ENCODE measurements at regions not wholly inside any gene's neighbourhood (a gene's known extent, or its start where the extent isn't known, plus 50 kb on each side); places are given as distances from the start of the nearest gene placed in this dataset.

GRCh38 chr1:103265551-103265950, 157.2 kb upstream of the COL11A1 start:
- Histone ChIP-seq H2BK5ac (ENCODE audit: low read depth, low read length, poor library complexity) (no peak overlapping the region), H3K4ac (ENCODE audit: low read depth, low read length) (no peak overlapping the region), H2AK5ac (ENCODE audit: low read length) (no peak overlapping the region), H3K27ac (ENCODE audit: low read depth, low read length) (no peak overlapping the region), H3K27me3 (ENCODE audit: insufficient read depth, low read length) (no peaks in the 10 kb centered on the region), H3K18ac (ENCODE audit: low read length) (no peak overlapping the region), H3K23ac (ENCODE audit: low read length) (no peak overlapping the region), H3K9ac (ENCODE audit: low read length) (no peak overlapping the region), H3K4me3 (ENCODE audit: low read depth, low read length) (no peak overlapping the region), H2BK12ac (ENCODE audit: low read length) (no peak overlapping the region), H3K4me2 (ENCODE audit: low read length) (no peak overlapping the region), H4K12ac (ENCODE audit: low read depth, low read length) (no peak overlapping the region), H3K4me1 (ENCODE audit: control insufficient read depth in 1 of 2, insufficient read depth in 2 of 2, low read length in 2 of 2) (no peaks in the 10 kb centered on the region), H3K79me2 (ENCODE audit: control insufficient read depth, insufficient read depth, low read length, poor library complexity) (no peaks in the 10 kb centered on the region), H3K36me3 (ENCODE audit: control insufficient read depth in 1 of 2, insufficient read depth in 2 of 2, low read length in 2 of 2) (no peaks in the 10 kb centered on the region), H4K8ac (ENCODE audit: low read depth, low read length) (no peak overlapping the region), H3K79me1 (ENCODE audit: low read length) (no peaks in the 10 kb centered on the region), H4K91ac (ENCODE audit: low read depth, low read length) (no peak overlapping the region), H2AFZ (ENCODE audit: insufficient read depth, low read length, poor library complexity) (no peak overlapping the region), H3K14ac (ENCODE audit: low read length) (no peak overlapping the region), H2BK120ac (ENCODE audit: insufficient read depth, low read length, poor library complexity) (no peak overlapping the region), H3K9me3 (ENCODE audit: insufficient read depth, low read depth, low read length) (no peaks in the 10 kb centered on the region)
- no peak for DNase-seq

GRCh38 chr1:103259982-103260381, 151.7 kb upstream of the COL11A1 start:
- H3K4me2 ChIP-seq (ENCODE audit: low read length): no peak overlapping the region
- no peak overlapping the region for H3K4me3 ChIP-seq (ENCODE audit: low read depth, low read length)
- WGBS (ENCODE audit: extremely low coverage, insufficient coverage, insufficient read length): no CpG with 5 or more reads among the region's 2 CpGs
- H3K9me3 ChIP-seq (ENCODE audit: insufficient read depth, low read depth, low read length): no peaks in the 10 kb centered on the region
- H4K91ac ChIP-seq (ENCODE audit: low read depth, low read length): no peak overlapping the region
- H3K14ac ChIP-seq (ENCODE audit: low read length): no peak overlapping the region
- H3K23ac ChIP-seq (ENCODE audit: low read length): no peak overlapping the region
- no peaks in the 10 kb centered on the region for H3K27me3 ChIP-seq (ENCODE audit: insufficient read depth, low read length)
- no peak overlapping the region for H3K4ac ChIP-seq (ENCODE audit: low read depth, low read length)
- H2BK120ac ChIP-seq (ENCODE audit: insufficient read depth, low read length, poor library complexity): no peak overlapping the region
- H3K27ac ChIP-seq (ENCODE audit: low read depth, low read length): no peak overlapping the region
- no peak overlapping the region for H4K8ac ChIP-seq (ENCODE audit: low read depth, low read length)
- H4K12ac ChIP-seq (ENCODE audit: low read depth, low read length): no peak overlapping the region
- no peaks in the 10 kb centered on the region for H3K36me3 ChIP-seq (ENCODE audit: control insufficient read depth in 1 of 2, insufficient read depth in 2 of 2, low read length in 2 of 2)
- DNase-seq: no peak
- H3K4me1 ChIP-seq (ENCODE audit: control insufficient read depth in 1 of 2, insufficient read depth in 2 of 2, low read length in 2 of 2): no peaks in the 10 kb centered on the region
- no peak overlapping the region for H2AK5ac ChIP-seq (ENCODE audit: low read length)
- H3K18ac ChIP-seq (ENCODE audit: low read length): no peak overlapping the region
- H3K79me2 ChIP-seq (ENCODE audit: control insufficient read depth, insufficient read depth, low read length, poor library complexity): no peaks in the 10 kb centered on the region
- no peak overlapping the region for H2BK5ac ChIP-seq (ENCODE audit: low read depth, low read length, poor library complexity)
- no peaks in the 10 kb centered on the region for H3K79me1 ChIP-seq (ENCODE audit: low read length)
- H3K9ac ChIP-seq (ENCODE audit: low read length): no peak overlapping the region
- no peak overlapping the region for H2BK12ac ChIP-seq (ENCODE audit: low read length)
- H2AFZ ChIP-seq (ENCODE audit: insufficient read depth, low read length, poor library complexity): no peak overlapping the region

GRCh38 chr1:103256490-103256889, 148.2 kb upstream of the COL11A1 start:
- Histone ChIP-seq H3K9me3 (ENCODE audit: insufficient read depth, low read depth, low read length) (no peaks in the 10 kb centered on the region), H3K79me1 (ENCODE audit: low read length) (peaks cover 2% of the 10 kb centered on the region), H3K4me1 (ENCODE audit: control insufficient read depth in 1 of 2, insufficient read depth in 2 of 2, low read length in 2 of 2) (no peaks in the 10 kb centered on the region), H3K23ac (ENCODE audit: low read length) (no peak overlapping the region), H3K14ac (ENCODE audit: low read length) (no peak overlapping the region), H2BK5ac (ENCODE audit: low read depth, low read length, poor library complexity) (no peak overlapping the region), H4K8ac (ENCODE audit: low read depth, low read length) (no peak overlapping the region), H2AK5ac (ENCODE audit: low read length) (no peak overlapping the region), H3K27me3 (ENCODE audit: insufficient read depth, low read length) (no peaks in the 10 kb centered on the region), H3K27ac (ENCODE audit: low read depth, low read length) (no peak overlapping the region), H2AFZ (ENCODE audit: insufficient read depth, low read length, poor library complexity) (no peak overlapping the region), H3K4me3 (ENCODE audit: low read depth, low read length) (no peak overlapping the region), H4K12ac (ENCODE audit: low read depth, low read length) (no peak overlapping the region), H3K79me2 (ENCODE audit: control insufficient read depth, insufficient read depth, low read length, poor library complexity) (peaks cover under 1% of the 10 kb centered on the region), H2BK120ac (ENCODE audit: insufficient read depth, low read length, poor library complexity) (no peak overlapping the region), H2BK12ac (ENCODE audit: low read length) (no peak overlapping the region), H4K91ac (ENCODE audit: low read depth, low read length) (no peak overlapping the region), H3K9ac (ENCODE audit: low read length) (no peak overlapping the region), H3K4ac (ENCODE audit: low read depth, low read length) (no peak overlapping the region), H3K18ac (ENCODE audit: low read length) (no peak overlapping the region), H3K4me2 (ENCODE audit: low read length) (no peak overlapping the region), H3K36me3 (ENCODE audit: control insufficient read depth in 1 of 2, insufficient read depth in 2 of 2, low read length in 2 of 2) (no peaks in the 10 kb centered on the region)
- 100% methylated on average over 1 of the region's 1 CpG for WGBS (ENCODE audit: extremely low coverage, insufficient coverage, insufficient read length)
- DNase-seq: peak in 1 of 2 donors; percentile 46

- Histone ChIP-seq H2BK12ac (ENCODE audit: low read length) (no peak overlapping the region), H3K4me1 (ENCODE audit: control insufficient read depth in 1 of 2, insufficient read depth in 2 of 2, low read length in 2 of 2) (peaks cover 0 to 4% of the 10 kb centered on the region in 2 experiments)
- no CpG with 5 or more reads among the region's 3 CpGs for WGBS (ENCODE audit: extremely low coverage, insufficient coverage, insufficient read length)
Measured at GRCh38 chr1:103254691-103255090, 146.4 kb upstream of the COL11A1 start.

More at GRCh38 chr1:103254691-103255090, 146.4 kb upstream of the COL11A1 start:
- no peaks in the 10 kb centered on the region for H3K27me3 ChIP-seq (ENCODE audit: insufficient read depth, low read length)
- H4K12ac ChIP-seq (ENCODE audit: low read depth, low read length): no peak overlapping the region
- H2AK5ac ChIP-seq (ENCODE audit: low read length): no peak overlapping the region
- no peak for DNase-seq
- no peak overlapping the region for H3K4me2 ChIP-seq (ENCODE audit: low read length)
- no peak overlapping the region for H3K4ac ChIP-seq (ENCODE audit: low read depth, low read length)
- peaks cover 2% of the 10 kb centered on the region for H3K79me1 ChIP-seq (ENCODE audit: low read length)
- H2BK5ac ChIP-seq (ENCODE audit: low read depth, low read length, poor library complexity): no peak overlapping the region
- H3K9ac ChIP-seq (ENCODE audit: low read length): no peak overlapping the region
- no peak overlapping the region for H3K14ac ChIP-seq (ENCODE audit: low read length)
- H3K23ac ChIP-seq (ENCODE audit: low read length): no peak overlapping the region
- H3K79me2 ChIP-seq (ENCODE audit: control insufficient read depth, insufficient read depth, low read length, poor library complexity): peaks cover 1% of the 10 kb centered on the region
- no peaks in the 10 kb centered on the region for H3K36me3 ChIP-seq (ENCODE audit: control insufficient read depth in 1 of 2, insufficient read depth in 2 of 2, low read length in 2 of 2)
- H2BK120ac ChIP-seq (ENCODE audit: insufficient read depth, low read length, poor library complexity): no peak overlapping the region
- H4K91ac ChIP-seq (ENCODE audit: low read depth, low read length): no peak overlapping the region
- no peaks in the 10 kb centered on the region for H3K9me3 ChIP-seq (ENCODE audit: insufficient read depth, low read depth, low read length)
- H3K27ac ChIP-seq (ENCODE audit: low read depth, low read length): no peak overlapping the region
- H3K4me3 ChIP-seq (ENCODE audit: low read depth, low read length): no peak overlapping the region
- H2AFZ ChIP-seq (ENCODE audit: insufficient read depth, low read length, poor library complexity): no peak overlapping the region
- no peak overlapping the region for H3K18ac ChIP-seq (ENCODE audit: low read length)
- H4K8ac ChIP-seq (ENCODE audit: low read depth, low read length): no peak overlapping the region

All from trophoblast cell (in vitro differentiated cells and primary cell).